ENCODE measurements at regions not wholly inside any gene's neighbourhood (a gene's known extent, or its start where the extent isn't known, plus 50 kb on each side); places are given as distances from the start of the nearest gene placed in this dataset.

DNA sequence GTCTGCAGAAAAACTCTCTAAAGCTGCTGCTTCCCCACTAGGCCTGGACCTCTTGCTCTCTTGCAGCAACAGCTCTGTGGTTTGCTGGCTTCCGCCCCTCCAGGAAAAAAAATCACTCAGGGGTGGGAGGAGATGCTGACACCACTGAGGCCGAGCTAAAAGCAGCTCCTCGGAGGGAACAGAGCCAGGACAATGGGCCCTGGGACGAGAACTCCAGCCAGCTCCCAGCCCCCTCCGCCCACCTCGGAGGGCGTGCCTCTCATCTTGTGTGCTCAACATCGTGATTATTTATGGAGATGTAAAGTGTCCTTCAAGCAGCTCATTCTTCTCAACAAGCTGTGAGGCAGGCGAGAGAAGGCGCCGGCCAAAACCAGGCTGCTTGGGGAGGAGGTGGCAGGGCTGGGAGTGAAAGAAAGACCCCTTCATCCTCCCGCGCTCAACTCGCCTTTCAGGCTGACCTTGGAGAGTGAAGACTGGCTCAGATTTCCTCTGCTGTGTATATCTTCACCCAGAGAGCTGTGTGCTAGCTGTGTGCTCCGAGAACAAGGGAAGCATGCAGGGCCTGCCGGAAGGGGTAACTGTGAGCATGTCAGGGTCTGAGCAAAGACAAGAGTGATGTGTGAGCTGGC is 53.5 kb upstream of the LRFN2 start (continued):
- TF ChIP-seq GATAD2A (IDR thresholded peaks at IDR 0.05) (no peak), TFAM (CRISPR knock-in tag; conservative IDR thresholded peaks at IDR 0.05) (no peak), MAFG (tag; conservative IDR thresholded peaks at IDR 0.05) (no peak), NFRKB (IDR thresholded peaks at IDR 0.05; ENCODE audit: low read depth) (no peak)
